HUDEP-2 (cell line): ENCODE measurements at regions not wholly inside any gene's neighbourhood (a gene's known extent, or its start where the extent isn't known, plus 50 kb on each side); places are given as distances from the start of the nearest gene placed in this dataset.
"Not testable (repeated sequence)": the region's sequence is repeated elsewhere in the genome, so short reads cannot be mapped to it uniquely, and the experiment has no call there.

ENCODE experiments used
- DNase-seq, 76 experiments: peaks; one replicate each; lab custom pipeline; 2025; ENCODE audit not compliant: unreplicated experiment in 76 of 76; lab: John Stamatoyannopoulos, UW

GRCh38 chr13:53264751-53265385 lies 236.3 kb downstream of the OLFM4 start:
- no peak for DNase-seq

GRCh38 chr13:53266757-53267156 lies 238.1 kb downstream of the OLFM4 start:
- no peak for DNase-seq

GRCh38 chr13:53269634-53270033 lies 241.0 kb downstream of the OLFM4 start:
- no peak for DNase-seq

- DNase-seq: no peak
These were observed 244.3 kb downstream of the OLFM4 start for GRCh38 chr13:53272873-53273272.

GRCh38 chr13:53276265-53276664 lies 247.7 kb downstream of the OLFM4 start:
- no peak for DNase-seq

GRCh38 chr13:53281677-53282076 lies 253.1 kb downstream of the OLFM4 start:
- DNase-seq: no peak

- no peak for DNase-seq
These were observed 257.4 kb downstream of the OLFM4 start for GRCh38 chr13:53285896-53286430.

GRCh38 chr13:53298396-53298795 lies 269.8 kb downstream of the OLFM4 start:
- DNase-seq: no peak

GRCh38 chr13:53301449-53301848 lies 272.8 kb downstream of the OLFM4 start:
- DNase-seq: no peak

GRCh38 chr13:53305419-53305818 lies 276.8 kb downstream of the OLFM4 start:
- not testable (repeated sequence) for DNase-seq

- DNase-seq: no peak
These were observed 282.2 kb downstream of the OLFM4 start for GRCh38 chr13:53310786-53311185.

GRCh38 chr13:53311561-53311960 lies 282.9 kb downstream of the OLFM4 start:
- no peak for DNase-seq

- no peak for DNase-seq
These were observed 292.7 kb downstream of the OLFM4 start for GRCh38 chr13:53321296-53321801.

GRCh38 chr13:53324656-53325055 lies 296.0 kb downstream of the OLFM4 start:
- no peak for DNase-seq

GRCh38 chr13:53326716-53327115 lies 298.1 kb downstream of the OLFM4 start:
- no peak for DNase-seq

- no peak for DNase-seq
These were observed 299.2 kb downstream of the OLFM4 start for GRCh38 chr13:53327680-53328315.

GRCh38 chr13:53336441-53337160 lies 308.0 kb downstream of the OLFM4 start:
- DNase-seq: no peak

GRCh38 chr13:53338760-53339159 lies 310.1 kb downstream of the OLFM4 start:
- DNase-seq: no peak

GRCh38 chr13:53340505-53341143 lies 312.0 kb downstream of the OLFM4 start:
- no peak for DNase-seq

- no peak for DNase-seq
These were observed 312.5 kb downstream of the OLFM4 start for GRCh38 chr13:53341144-53341510.
